HG02943 (cell line): ENCODE measurements at regions not wholly inside any gene's neighbourhood (a gene's known extent, or its start where the extent isn't known, plus 50 kb on each side); places are given as distances from the start of the nearest gene placed in this dataset.

ENCODE experiments used
- ATAC-seq: cut with Tn5 transposase; IDR thresholded peaks from one replicate; pipeline ENCODE4 v1.9.1; 2021; ENCODE audit warnings: mild to moderate bottlenecking, low read depth, moderate library complexity; ENCODE audit not compliant: unreplicated experiment

DNA sequence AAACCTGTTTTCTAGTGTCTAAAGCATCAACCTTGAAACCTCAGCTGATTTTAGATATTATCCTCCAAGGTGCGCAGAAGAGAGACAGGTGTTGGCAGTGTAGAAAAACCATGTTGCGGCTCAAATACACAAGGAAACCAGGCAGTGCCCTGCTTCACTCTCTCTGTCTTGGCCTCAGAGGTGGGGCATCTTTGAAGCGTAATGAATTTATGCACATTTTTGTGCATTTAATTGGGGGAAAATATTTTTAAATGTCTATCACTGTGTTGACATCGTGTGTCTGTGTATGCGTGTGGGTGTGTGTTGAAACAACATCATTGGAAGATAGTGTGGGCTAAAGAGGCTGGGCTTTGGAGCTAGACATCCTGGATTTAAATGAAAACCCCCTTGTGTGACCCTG, 334.0 kb upstream of the CHD6 start:
- no peak for ATAC-seq

DNA sequence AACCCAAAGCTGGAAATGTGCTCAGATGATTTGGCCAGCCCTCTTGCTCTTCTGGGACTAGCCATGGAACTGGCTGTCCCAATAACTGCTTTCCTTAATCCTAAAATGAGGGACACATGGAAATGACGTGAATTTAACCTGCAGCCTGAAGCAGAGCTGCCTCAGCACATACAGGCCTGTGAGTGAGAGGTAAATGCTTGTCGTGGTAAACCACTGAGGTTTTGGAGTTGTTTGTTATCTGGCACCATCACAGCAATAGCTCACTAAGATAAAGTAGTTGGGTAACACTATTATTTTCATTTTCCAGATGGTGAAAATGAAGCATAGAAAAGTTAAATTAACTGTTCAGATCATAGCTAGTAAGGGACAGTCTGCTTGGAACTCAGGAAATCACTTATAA, 333.4 kb upstream of the CHD6 start:
- no peak for ATAC-seq

DNA sequence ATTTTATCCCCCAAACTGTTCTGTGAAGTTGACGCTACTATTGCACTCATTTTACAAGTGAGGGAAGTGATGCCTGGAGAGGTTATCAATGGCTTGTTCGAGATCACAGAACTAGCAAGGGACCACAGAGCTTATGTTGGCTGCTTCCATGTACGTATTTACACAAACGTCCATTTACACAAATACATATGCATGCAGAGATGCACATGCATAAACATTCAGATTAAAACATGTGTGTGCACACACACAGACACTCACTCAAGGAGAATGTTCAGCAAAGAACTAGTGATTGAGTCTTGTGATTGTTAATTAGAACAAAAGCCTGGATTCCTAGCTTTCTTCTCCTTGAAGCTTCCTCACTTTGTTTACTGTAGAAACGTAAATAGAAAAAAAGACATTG, 321.5 kb upstream of the CHD6 start:
- no peak for ATAC-seq

DNA sequence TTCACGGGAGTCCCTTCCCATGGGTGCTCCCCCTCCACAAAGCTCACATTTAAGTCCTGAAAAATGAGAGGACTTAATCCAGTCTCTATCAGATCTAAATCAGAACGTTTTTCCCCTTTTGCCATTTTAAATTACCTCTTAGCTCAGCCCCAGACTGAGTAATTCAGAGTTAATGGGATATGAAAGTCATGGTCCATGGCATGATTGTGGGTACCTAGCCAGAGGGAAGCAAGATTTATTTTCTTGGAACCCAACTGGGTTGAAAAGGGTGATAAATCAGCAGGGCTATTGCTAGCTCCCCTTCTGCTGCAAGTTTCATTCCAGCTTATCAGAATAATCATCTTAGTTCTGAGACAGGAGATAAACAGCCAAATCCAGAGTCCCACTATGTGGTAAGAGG, 320.2 kb upstream of the CHD6 start:
- no peak for ATAC-seq

DNA sequence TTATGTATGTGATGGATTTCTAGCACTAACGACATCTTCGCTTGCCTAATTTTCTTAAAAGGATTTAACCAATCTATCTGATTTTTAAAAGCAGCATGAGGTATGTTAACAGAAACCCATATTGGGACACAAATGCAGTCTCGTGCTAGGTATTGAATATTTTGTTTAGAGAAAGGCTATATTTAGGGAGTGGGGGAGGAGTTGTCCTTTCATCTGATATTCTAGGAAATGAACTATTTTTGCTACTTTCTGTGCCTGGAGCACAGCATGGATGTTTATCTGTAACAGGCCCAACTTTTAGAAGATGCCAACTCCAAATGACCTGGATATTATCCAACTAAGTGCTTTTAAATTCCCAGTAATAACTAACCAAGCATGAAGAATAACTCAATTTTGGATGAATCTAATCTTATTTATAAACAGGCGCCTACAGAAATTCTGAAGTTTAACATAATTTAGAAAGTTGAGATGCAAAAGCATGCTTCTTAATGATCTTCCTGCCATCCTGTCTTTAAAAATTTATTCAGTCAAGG, 317.1 kb upstream of the CHD6 start:
- ATAC-seq: no peak

DNA sequence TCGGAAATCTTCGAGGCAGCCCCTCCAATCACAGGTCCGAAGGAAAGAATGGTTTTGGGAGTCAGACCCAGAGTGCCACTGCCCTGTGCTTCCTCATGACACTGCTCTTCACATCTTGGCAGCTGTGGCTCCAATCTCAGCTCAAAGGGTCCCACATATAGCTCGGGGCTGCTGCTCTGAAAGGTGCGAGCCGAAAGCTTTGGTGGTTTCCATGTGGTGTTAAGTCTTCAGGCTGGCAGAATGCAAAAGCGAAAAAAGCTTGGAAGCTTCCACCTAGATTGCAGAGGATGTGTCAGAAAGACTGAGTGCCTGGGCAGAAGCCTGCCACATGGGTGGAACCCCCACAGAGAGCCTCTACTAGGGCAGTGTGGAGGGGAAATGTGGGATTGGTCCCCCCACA, 314.3 kb upstream of the CHD6 start:
- no peak for ATAC-seq

DNA sequence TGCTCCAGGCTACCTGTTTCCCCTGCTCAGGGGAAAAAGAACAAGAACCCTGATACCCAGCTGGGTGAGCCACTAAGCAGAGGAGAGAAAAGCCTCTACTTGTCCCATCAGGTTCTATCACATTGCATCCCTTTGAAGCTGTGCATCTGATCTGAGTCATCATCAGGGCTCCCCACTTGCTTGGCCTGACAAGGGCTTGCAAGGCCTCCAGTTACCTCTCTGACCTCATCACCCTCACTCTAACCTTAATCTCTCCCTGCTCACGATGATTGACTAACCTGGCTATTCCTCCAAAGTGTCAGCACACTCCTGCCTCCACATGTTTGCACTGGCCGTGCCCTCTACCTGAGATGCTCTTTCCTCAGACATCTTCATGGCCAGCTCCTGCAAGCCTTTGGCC, 309.5 kb upstream of the CHD6 start:
- no peak for ATAC-seq

DNA sequence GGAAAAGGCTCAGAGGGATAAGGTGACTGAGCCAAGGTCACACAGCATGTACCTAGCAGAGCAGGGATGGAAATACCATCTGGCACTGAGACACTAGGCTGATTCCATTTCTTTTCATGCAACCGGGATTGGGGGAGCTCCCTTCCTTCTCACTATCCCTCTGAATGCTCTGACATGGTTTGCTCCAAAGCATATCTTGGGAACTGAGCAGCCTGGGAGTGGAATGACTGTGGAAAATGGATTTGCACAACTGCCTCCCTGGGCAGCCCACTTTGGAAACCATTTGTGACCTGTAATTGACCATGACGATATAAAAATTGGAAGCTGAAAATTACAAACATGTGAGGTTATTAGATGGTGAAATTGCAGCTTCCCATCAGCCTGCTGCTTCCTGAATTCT, 309.0 kb upstream of the CHD6 start:
- no peak for ATAC-seq

DNA sequence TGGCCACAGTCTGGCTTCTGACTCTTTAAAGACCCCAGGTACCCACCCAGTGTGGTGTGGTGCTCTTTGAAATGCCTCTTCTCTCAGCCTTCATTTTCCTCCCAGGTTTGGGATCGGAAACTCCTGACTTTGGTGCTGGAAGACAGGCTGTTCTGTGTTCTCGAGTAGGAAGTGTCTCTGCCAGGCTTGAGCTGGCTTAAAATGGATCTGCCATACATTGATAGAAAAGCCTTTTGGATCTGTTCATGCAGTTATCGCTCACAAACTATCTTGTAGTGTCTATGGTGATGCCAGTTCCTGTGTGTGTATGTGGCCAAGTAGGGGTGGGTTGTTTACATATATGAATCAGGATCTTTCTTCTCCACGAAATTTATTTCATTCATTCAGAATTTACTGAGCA, 307.3 kb upstream of the CHD6 start:
- ATAC-seq: no peak

DNA sequence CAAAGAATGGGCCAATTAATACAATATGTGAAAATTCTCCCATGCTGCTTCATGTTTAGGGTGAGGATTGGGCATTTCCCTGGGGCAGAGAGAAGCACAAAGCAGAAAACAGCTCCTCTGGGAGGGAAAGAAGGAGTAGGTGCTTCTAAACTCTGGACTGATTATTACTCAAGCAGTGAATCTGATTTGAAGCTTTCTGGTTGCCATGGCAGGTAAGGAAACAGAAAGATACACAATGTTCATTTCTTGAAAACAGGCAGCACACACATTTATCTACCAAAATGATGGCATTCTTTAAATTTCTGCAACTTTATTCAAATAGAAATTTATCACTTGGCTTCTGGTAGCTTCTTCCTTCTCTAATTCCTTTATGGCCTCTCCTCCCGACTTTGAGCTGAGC, 305.4 kb upstream of the CHD6 start:
- ATAC-seq: no peak

DNA sequence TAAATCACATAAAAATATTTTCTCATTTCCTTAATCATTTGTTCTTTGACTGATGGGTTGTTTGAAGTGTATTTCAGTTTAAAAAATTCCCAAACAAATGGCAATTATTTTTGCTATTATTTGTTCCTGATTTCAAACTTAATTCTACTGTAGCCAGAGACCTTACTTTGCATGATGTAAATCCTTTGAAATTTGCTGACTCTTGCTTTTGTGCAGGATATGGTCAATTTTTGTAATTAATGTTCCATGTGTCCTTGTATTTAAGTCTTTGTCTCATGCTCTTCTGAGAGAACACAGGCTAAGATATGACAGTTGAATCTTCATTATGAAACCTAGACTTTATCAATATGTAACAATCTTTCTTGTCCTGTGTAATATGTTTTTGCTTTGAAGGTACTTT, 295.0 kb upstream of the CHD6 start:
- ATAC-seq: no peak

DNA sequence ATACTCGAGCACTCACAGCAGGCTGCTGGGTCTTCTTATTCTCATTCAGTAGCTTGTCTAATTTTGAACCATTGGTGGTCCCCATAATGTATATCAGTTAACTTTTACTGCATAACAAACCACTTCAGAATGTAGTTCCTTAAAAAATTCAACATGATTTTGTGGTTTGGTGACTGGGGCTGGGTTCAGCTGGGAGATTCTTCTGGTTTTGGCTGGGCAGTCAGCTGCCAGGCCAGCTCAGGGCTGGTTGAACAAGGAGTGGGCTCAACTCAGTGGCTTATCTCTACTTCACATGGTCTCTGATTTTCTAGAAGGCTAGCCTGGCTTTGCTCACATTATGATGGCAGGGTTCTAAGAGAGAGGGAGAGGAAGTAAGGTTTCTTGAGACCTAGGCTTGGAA, 292.4 kb upstream of the CHD6 start:
- no peak for ATAC-seq

DNA sequence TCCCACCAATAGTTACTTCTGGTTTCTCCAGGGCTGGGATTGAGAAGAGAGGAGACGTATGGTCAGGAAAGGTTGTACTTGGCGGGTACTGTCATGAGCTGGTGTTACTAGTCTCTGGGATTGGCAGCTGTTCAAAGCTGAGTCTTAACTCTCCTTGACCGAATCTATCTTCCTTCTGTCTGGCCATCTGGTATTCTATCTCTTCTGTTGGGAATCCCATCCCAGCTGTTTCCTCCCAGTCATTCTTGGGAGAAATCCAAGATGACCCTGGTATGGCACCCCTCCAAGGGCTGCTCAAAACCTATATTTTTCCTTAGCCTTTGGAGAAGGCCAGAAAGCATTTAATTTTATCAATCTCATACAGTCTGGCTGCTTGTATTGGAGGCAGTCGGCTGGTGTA, 287.0 kb upstream of the CHD6 start:
- no peak for ATAC-seq

DNA sequence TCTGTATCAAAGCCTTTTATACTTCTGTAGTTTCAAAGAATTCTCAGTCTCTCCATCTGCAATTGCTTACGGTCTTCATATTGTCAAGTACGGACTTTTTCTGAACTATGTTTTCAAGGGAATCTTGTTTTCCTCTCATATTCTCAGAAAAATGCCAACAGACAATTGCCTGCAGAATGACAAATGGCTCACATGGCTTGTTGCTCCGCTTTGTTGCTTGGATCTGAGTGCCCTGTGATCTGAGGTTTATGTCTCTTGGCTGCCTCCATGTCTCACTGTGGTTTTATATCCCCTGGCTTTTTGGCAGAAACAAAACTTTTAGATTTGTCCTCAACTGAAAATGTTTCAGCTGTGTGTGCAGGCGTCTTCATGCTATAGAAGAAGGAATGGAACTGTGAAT, 285.4 kb upstream of the CHD6 start:
- no peak for ATAC-seq

DNA sequence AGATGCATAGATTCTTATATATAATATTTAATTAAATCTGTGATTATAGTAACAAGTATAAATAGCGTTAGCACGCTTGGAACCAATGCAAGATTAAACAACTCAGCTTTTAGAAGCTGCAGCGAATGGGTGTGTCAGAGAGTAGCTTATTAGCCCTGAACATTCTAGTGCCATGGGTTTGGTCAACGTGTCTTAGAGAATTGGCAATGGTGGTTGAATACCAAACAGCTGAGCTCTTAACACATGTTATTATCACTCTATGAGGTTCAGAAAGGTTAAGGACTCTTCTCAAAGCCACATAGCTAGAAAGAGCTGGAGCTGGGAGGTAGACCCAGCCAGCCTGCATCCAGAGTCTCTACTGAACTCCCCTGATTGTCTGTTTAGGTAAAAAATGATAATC, 284.2 kb upstream of the CHD6 start:
- ATAC-seq: no peak

DNA sequence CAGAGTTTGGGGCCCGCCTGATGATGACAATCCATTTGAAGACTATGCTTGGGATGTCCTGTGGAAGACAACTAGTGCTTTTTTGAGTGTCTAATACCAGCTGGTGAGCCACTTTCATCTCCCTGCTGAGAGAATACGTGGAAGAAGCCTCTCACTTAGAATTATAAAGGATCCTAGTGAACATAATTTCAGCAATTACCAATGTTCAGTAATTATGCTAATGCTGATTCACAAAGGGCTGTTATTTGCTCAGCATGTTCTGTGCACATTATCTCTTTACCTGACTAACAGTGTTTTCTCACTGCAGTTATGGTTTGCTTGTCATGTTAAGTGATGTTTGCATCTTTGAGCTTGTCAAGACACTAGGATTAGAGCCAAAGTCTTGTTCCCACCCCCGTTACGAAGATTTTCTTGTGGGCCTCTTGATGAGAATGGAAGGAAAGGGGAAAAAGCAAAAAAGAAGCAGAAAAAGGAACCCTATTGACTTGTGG, 282.1 kb upstream of the CHD6 start:
- ATAC-seq: no peak

DNA sequence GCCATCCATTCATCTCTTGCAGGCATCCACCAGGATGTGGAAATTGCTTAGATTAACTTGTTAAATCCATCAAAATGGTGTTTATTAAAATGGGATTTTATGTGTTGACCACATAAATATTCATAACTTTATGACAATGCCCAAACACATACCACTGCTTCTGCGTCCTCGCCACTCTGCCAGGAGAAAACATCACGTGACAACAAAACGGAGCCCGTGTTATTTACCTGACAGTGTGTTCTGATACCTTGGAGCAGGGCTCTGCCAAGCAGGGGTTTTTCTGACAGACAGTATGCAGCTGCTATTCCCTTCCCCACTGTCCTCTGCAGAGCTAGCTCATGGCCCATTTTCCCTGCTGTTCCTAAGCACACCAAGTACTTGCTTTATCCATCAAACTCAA, 279.5 kb upstream of the CHD6 start:
- no peak for ATAC-seq

DNA sequence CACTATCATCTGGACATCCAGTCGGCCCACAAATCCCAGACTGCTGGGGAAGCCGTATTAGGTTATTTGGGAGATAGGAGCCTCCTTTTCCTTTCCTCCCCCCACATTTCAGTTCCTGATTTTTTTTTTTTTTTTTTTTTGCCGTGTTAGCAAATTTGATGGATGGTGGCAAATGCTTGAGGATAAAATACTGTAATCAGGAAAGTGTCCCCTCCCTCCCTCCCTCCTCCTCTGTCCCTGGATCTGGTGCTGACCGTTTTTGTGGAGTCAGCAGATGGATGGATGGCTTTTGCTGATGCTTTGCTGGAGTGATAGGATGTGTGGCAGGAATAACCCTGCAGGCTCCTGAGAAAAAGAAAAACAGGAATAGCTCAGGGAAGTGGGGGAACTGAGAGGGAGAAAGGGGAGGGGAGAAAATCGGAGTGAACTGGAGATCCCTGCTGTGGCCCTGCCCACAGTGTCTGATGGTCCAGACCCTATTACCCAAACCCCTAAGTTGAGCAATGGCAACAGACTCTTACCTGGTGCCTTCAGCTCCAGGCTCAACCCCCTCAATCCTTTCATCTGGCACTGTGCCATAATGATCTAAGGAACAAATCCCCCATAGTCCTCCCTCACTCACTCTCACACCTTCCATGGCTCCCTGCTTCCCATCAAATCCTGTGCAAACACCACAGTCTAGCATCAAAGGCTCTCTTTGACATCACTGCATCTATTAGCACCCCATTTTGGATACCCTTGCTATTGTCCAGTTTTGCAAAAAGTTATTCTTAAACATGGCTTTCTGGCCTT, 277.3 kb upstream of the CHD6 start:
- ATAC-seq: no peak

DNA sequence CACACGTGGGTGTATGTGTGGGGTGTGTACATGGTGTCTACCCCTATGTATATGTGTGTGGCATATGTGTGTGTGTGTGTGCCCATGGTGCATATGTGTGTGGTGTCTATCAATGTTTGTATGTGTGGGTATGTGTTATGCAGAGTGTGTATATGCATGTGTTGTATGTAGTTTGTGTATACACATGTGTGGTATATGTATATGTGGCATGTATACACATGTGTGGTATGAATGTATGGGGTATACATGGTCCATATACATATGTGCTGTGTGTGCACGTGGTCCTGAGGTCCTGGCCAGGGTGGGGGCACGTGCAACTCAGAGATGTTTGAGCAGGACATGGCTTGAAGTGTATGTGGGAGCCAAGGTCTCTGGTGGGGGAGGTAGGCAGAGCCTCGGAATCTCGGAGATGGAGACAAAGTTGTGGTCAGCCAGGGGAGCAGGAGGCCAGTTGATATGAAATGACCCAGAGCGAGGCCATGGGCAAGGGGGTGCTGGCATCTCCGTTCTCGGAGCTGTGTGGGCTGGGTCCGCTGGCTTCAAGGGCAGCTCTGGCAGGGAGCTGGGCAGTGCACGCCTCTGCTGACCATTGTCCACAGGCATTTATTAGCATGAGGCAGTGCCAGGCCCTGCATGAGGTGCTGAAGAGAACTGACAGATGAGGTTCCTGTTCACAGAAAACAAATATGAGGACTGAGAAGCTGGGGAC, 276.2 kb upstream of the CHD6 start:
- no peak for ATAC-seq

DNA sequence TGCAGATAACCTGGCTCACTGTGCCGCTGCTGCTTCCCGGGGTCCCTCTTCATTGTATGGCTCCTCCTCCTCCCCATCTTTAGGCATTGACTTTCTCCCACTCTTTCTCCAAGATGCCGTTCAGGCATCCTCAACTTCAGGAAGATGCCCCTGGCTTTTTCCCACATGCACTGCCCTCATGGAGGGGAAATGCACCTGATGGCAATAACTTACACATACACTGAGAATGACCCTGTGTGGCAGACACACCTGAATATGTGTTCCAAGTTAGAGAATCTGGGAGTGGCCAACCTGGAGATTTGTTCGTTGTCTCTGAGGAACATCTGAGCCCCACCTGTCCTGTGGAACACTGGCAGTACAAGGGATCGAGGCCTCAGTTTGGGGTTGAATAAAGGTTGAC, 273.9 kb upstream of the CHD6 start:
- no peak for ATAC-seq

DNA sequence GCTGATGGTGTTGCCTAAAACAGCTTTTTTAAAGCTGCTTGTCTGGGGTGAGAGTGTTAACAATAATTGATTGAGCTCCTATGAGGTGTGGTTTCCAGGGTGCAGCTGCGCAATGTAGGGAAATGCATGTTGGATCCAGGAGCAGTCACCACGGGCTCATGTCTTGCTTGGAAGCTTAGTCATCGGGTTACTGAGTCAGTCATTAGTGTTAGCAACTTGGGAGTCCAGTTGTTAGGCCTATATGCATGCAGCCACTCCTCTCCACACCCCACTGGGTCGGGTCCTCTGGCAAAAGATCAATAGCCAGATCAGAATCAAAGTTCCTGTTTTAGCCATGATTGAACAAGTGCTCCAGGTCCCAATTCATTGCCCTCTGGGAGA, 271.7 kb upstream of the CHD6 start:
- no peak for ATAC-seq
